HG02973 (cell line): ENCODE measurements at regions not wholly inside any gene's neighbourhood (a gene's known extent, or its start where the extent isn't known, plus 50 kb on each side); places are given as distances from the start of the nearest gene placed in this dataset.
"Not testable (repeated sequence)": the region's sequence is repeated elsewhere in the genome, so short reads cannot be mapped to it uniquely, and the experiment has no call there.

Source experiments
- ATAC-seq: cut with Tn5 transposase; IDR thresholded peaks from one replicate; pipeline ENCODE4 v1.9.1; 2021; ENCODE audit warnings: moderate library complexity; ENCODE audit not compliant: unreplicated experiment

- not testable (repeated sequence) for ATAC-seq
Measured at GRCh38 chr18:14342170-14342569, 201.2 kb downstream of the POTEC start.

GRCh38 chr18:14336017-14336416 lies 203.8 kb upstream of the ZNF519 start:
- not testable (repeated sequence) for ATAC-seq

- not testable (repeated sequence) for ATAC-seq
Measured at GRCh38 chr18:14321217-14321616, 189.0 kb upstream of the ZNF519 start.

- ATAC-seq = not testable (repeated sequence)
Measured at GRCh38 chr18:14301255-14301654, 169.0 kb upstream of the ZNF519 start.

GRCh38 chr18:14295081-14295480 lies 162.8 kb upstream of the ZNF519 start:
- not testable (repeated sequence) for ATAC-seq

GRCh38 chr18:14285053-14285452 lies 152.8 kb upstream of the ZNF519 start:
- no peak for ATAC-seq

GRCh38 chr18:14275391-14275790 lies 143.2 kb upstream of the ZNF519 start:
- ATAC-seq = not testable (repeated sequence)

- ATAC-seq = not testable (repeated sequence)
Measured at GRCh38 chr18:14265637-14266410, 133.6 kb upstream of the ZNF519 start.

GRCh38 chr18:14262786-14263185 lies 130.6 kb upstream of the ZNF519 start:
- not testable (repeated sequence) for ATAC-seq

GRCh38 chr18:14250084-14250677 lies 117.9 kb upstream of the ZNF519 start:
- not testable (repeated sequence) for ATAC-seq

GRCh38 chr18:14239224-14239623 lies 107.0 kb upstream of the ZNF519 start:
- not testable (repeated sequence) for ATAC-seq

GRCh38 chr18:14236356-14237048 lies 104.3 kb upstream of the ZNF519 start:
- ATAC-seq = not testable (repeated sequence)

- not testable (repeated sequence) for ATAC-seq
Measured at GRCh38 chr18:14225286-14225679, 93.0 kb upstream of the ZNF519 start.

- not testable (repeated sequence) for ATAC-seq
Measured at GRCh38 chr18:14224551-14225285, 92.5 kb upstream of the ZNF519 start.

- ATAC-seq = not testable (repeated sequence)
Measured at GRCh38 chr18:14223919-14224318, 91.7 kb upstream of the ZNF519 start.

GRCh38 chr18:14223231-14223822 lies 91.1 kb upstream of the ZNF519 start:
- not testable (repeated sequence) for ATAC-seq

GRCh38 chr18:14222354-14223221 lies 90.4 kb upstream of the ZNF519 start:
- ATAC-seq = not testable (repeated sequence)

- ATAC-seq = no peak
Measured at GRCh38 chr18:14221689-14222088, 89.5 kb upstream of the ZNF519 start.

GRCh38 chr18:14215952-14216351 lies 83.7 kb upstream of the ZNF519 start:
- ATAC-seq = not testable (repeated sequence)

- not testable (repeated sequence) for ATAC-seq
Measured at GRCh38 chr18:14203424-14203823, 71.2 kb upstream of the ZNF519 start.
